ENCODE measurements at regions not wholly inside any gene's neighbourhood (a gene's known extent, or its start where the extent isn't known, plus 50 kb on each side); places are given as distances from the start of the nearest gene placed in this dataset.

DNA sequence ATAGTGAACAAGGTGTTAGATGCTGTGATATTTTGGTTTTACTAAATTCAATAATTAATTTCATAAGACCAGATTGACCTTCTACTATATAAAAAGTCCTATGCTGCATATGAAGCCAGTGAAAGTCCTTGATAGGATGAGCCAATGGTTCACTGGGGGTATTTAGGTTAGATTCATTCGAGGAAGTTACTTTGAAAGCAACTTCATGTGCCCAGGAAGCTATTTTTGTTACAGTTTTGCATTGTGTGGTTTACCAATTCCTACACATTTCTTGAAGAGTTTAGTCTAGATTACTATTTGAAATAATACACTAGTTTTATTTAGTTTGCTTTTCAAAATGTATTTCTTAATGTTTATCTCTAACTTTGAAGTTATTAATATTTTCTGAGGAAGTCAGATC, 58.5 kb upstream of the RMST start:
- TF ChIP-seq ELF1 (IDR thresholded peaks at IDR 0.05; ENCODE audit: borderline replicate concordance, low read depth) (no peak), YY1 (IDR thresholded peaks at IDR 0.05; ENCODE audit: extremely low read depth, insufficient replicate concordance, low read depth, low read length) (no peak), POLR2AphosphoS5 (IDR thresholded peaks at IDR 0.05; ENCODE audit: low read depth, low read length) (no peak), POLR2A (IDR thresholded peaks at IDR 0.05; ENCODE audit: borderline replicate concordance, extremely low read depth, insufficient read depth, insufficient read length) (no peak), FOSL1 (IDR thresholded peaks at IDR 0.05; ENCODE audit: low read depth) (no peak), CEBPB (IDR thresholded peaks at IDR 0.05; ENCODE audit: low read depth) (no peak), TCF7L2 (IDR thresholded peaks at IDR 0.05; ENCODE audit: borderline replicate concordance, extremely low read depth, insufficient read depth, insufficient read length) (no peak), SRF (IDR thresholded peaks at IDR 0.05; ENCODE audit: low read depth) (no peak), ZFX (IDR thresholded peaks at IDR 0.05) (no peak), SP1 (IDR thresholded peaks at IDR 0.05; ENCODE audit: low read depth) (no peak), RAD21 (IDR thresholded peaks at IDR 0.05; ENCODE audit: low read depth) (no peak)
- TF ChIP-seq, protein P1, sequence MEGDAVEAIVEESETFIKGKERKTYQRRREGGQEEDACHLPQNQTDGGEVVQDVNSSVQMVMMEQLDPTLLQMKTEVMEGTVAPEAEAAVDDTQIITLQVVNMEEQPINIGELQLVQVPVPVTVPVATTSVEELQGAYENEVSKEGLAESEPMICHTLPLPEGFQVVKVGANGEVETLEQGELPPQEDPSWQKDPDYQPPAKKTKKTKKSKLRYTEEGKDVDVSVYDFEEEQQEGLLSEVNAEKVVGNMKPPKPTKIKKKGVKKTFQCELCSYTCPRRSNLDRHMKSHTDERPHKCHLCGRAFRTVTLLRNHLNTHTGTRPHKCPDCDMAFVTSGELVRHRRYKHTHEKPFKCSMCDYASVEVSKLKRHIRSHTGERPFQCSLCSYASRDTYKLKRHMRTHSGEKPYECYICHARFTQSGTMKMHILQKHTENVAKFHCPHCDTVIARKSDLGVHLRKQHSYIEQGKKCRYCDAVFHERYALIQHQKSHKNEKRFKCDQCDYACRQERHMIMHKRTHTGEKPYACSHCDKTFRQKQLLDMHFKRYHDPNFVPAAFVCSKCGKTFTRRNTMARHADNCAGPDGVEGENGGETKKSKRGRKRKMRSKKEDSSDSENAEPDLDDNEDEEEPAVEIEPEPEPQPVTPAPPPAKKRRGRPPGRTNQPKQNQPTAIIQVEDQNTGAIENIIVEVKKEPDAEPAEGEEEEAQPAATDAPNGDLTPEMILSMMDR (IDR thresholded peaks at IDR 0.05 in 2 of 3, conservative IDR thresholded peaks at IDR 0.05 in 1 of 3; ENCODE audit: borderline replicate concordance in 1 of 3, insufficient read depth in 1 of 3, low read depth in 2 of 3, low read length in 2 of 3): no peak
- TF ChIP-seq, protein P2, sequence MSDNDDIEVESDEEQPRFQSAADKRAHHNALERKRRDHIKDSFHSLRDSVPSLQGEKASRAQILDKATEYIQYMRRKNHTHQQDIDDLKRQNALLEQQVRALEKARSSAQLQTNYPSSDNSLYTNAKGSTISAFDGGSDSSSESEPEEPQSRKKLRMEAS (IDR thresholded peaks at IDR 0.05): no peak
- no peaks in the 10 kb centered on the region for H3K9me2 ChIP-seq (ENCODE audit: insufficient read depth)
- H3K36me3 ChIP-seq (ENCODE audit: control insufficient read depth in 1 of 2, insufficient read depth in 2 of 2, low read length in 2 of 2): no peaks in the 10 kb centered on the region
- H3K4me1 ChIP-seq (ENCODE audit: control insufficient read depth in 1 of 2, insufficient read depth in 2 of 2, low read length in 2 of 2): no peaks in the 10 kb centered on the region
- no peak for DNase-seq (ENCODE audit: low read depth, low spot score)
- RAD21 ChIA-PET (ENCODE audit: low non-redundant PET in 1 of 2, low total read pairs in 2 of 2, uncharacterized antibody in 2 of 2, unreplicated experiment in 2 of 2): no interaction called here
- BruUV-seq (replicated peaks): no TSS peak
- no peaks in the 10 kb centered on the region for H3K27me3 ChIP-seq (ENCODE audit: insufficient read depth, low read length)
- H2AFZ ChIP-seq (ENCODE audit: low read depth, low read length, poor library complexity, severe bottlenecking): no peak overlapping the region
- H3K9ac ChIP-seq (ENCODE audit: low read length): no peak overlapping the region
- no peaks in the 10 kb centered on the region for H4K20me1 ChIP-seq (ENCODE audit: insufficient read depth)
- H3K79me2 ChIP-seq (ENCODE audit: insufficient read depth, low read length): no peaks in the 10 kb centered on the region
- H3K4me2 ChIP-seq (ENCODE audit: low read length): no peak overlapping the region
- H3K4me3 ChIP-seq (replicated peaks in 1 of 2; ENCODE audit: low read depth in 1 of 2, low read length in 2 of 2): no peak overlapping the region
- POLR2A ChIA-PET: no interaction called here
- H3K9me3 ChIP-seq (ENCODE audit: control insufficient read depth in 1 of 2, insufficient read depth in 1 of 2, low read depth in 1 of 2, low read length in 2 of 2): no peaks in the 10 kb centered on the region
- CTCF ChIA-PET: interaction anchor here (0.6 to 1.9 kb wide), 7 partner anchors 10 to 825 kb away, joined by 3 to 9 read pairs (median 5); no protein-coding TSS in a partner anchor
- intact Hi-C loops (cut with micrococcal nuclease): loop anchor here (1.0 to 10.0 kb wide), 3 partner anchors 255 to 829 kb away; no protein-coding TSS in a partner anchor
- H3K27ac ChIP-seq (ENCODE audit: low read depth, low read length): no peak overlapping the region
- no peak for ATAC-seq

All from HCT116 (cell line).